GM12878 (cell line): ENCODE measurements at regions not wholly inside any gene's neighbourhood (a gene's known extent, or its start where the extent isn't known, plus 50 kb on each side); places are given as distances from the start of the nearest gene placed in this dataset.

Source experiments
- ATAC-seq: fragments of 200-7000 bp; cut with Tn5 transposase; 3 replicates; pipeline ENCODE4 v1.9.1; 2020; ENCODE audit warnings: mild to moderate bottlenecking, moderate library complexity
- BruUV-seq: library from RNA; stranded (reverse); fragments of 400-500 nt; replicated peaks from 2 replicates; lab custom pipeline; 2021; lab: Mats Ljungman, UMichigan
- CTCF ChIA-PET: fragments of 300-600 bp; sonication (Branson Sonifier 250); formaldehyde crosslinking; extraction: SDS; loops from one replicate; lab custom pipeline; 2021; ENCODE audit warnings: inconsistent platforms; lab: Yijun Ruan, JAX
- POLR2A ChIA-PET: fragments of 350-600 bp; formaldehyde crosslinking; extraction: SDS; loops from one replicate; lab custom pipeline; 2021; ENCODE audit warnings: inconsistent platforms; lab: Charles Lee
- RAD21 ChIA-PET: fragments of 300-600 bp; sonication (Branson Sonifier 250); formaldehyde crosslinking; loops from one replicate; lab custom pipeline; 2023; ENCODE audit warnings: antibody characterized with exemption; ENCODE audit not compliant: unreplicated experiment; lab: Charles Lee
- SMC1A ChIA-PET: fragments of 300-600 bp; sonication (Branson Sonifier 250); formaldehyde crosslinking; loops from one replicate; lab custom pipeline; 2023; ENCODE audit not compliant: unreplicated experiment, uncharacterized antibody; lab: Charles Lee
- DNase-seq: peaks from one replicate; pipeline ENCODE4 v3.0.0-alpha.2; 2011; ENCODE audit warnings: low read depth, low spot score
- FAIRE-seq: peaks from 3 replicates; lab custom pipeline; 2011; peaks lifted over from hg19 to GRCh38; lab: Jason Lieb, UNC
- H2AFZ ChIP-seq: 2 replicates; pipeline ENCODE4 v1.6.0; 2011; ENCODE audit warnings: low read depth, low read length, control low read depth; ENCODE audit not compliant: control insufficient read depth
- H3K27ac ChIP-seq: 2 replicates; pipeline ENCODE4 v1.5.1; 2011; ENCODE audit warnings: control low read depth; ENCODE audit not compliant: control insufficient read depth, insufficient read depth
- H3K27me3 ChIP-seq, 2 experiments: replicated peaks in 1 of 2; 2 replicates each; pipeline versions ENCODE4 v1.6.0 to v1.6.1; 2011; ENCODE audit warnings: low read length in 1 of 2; ENCODE audit not compliant: control insufficient read depth in 2 of 2, insufficient read depth in 2 of 2
- H3K36me3 ChIP-seq, 2 experiments: 2 replicates each; pipeline ENCODE4 v1.5.1; 2011; ENCODE audit warnings: low read length in 1 of 2; ENCODE audit not compliant: control insufficient read depth in 2 of 2, insufficient read depth in 2 of 2
- H3K4me1 ChIP-seq: 2 replicates; pipeline ENCODE4 v1.6.1; 2011; ENCODE audit warnings: mild to moderate bottlenecking, low read length, moderate library complexity, mixed read lengths; ENCODE audit not compliant: control insufficient read depth, insufficient read depth
- H3K4me2 ChIP-seq: 2 replicates; pipeline ENCODE4 v1.6.0; 2011; ENCODE audit warnings: control low read depth; ENCODE audit not compliant: control insufficient read depth, insufficient read depth
- H3K4me3 ChIP-seq: fragments of 200-600 bp; sonication (generic); 2 replicates; pipeline ENCODE4 v1.5.1; 2016
- H3K79me2 ChIP-seq: 2 replicates; pipeline ENCODE4 v1.6.0; 2011; ENCODE audit warnings: low read length; ENCODE audit not compliant: control insufficient read depth, insufficient read depth
- H3K9ac ChIP-seq: 2 replicates; pipeline ENCODE4 v1.8.0; 2011; ENCODE audit warnings: low read length, control low read depth, mixed read lengths; ENCODE audit not compliant: control insufficient read depth, insufficient read depth
- H3K9me3 ChIP-seq: replicated peaks from 3 replicates; pipeline ENCODE4 v1.5.1; 2011; ENCODE audit warnings: mild to moderate bottlenecking, low read length; ENCODE audit not compliant: control insufficient read depth, insufficient read depth
- H4K20me1 ChIP-seq: 2 replicates; pipeline ENCODE4 v1.6.0; 2011; ENCODE audit not compliant: control insufficient read depth, insufficient read depth
- ATF7 ChIP-seq: fragments of 450-650 bp; IDR thresholded peaks from 2 replicates; pipeline ENCODE4 v1.6.1; 2016; ENCODE audit warnings: low read depth, mild to moderate bottlenecking
- BACH1 ChIP-seq: fragments of 450-650 bp; IDR thresholded peaks from 2 replicates; pipeline ENCODE4 v1.6.1; 2017; ENCODE audit warnings: mild to moderate bottlenecking, borderline replicate concordance
- CBFB ChIP-seq: IDR thresholded peaks from 2 replicates; pipeline ENCODE4 v1.6.1; 2016; ENCODE audit warnings: antibody characterized with exemption, low read depth
- GABPA ChIP-seq: IDR thresholded peaks from 2 replicates; pipeline ENCODE4 v1.6.1; 2014; ENCODE audit warnings: antibody characterized with exemption, low read depth, mild to moderate bottlenecking, inconsistent platforms
- GATAD2B ChIP-seq: fragments of 450-650 bp; conservative IDR thresholded peaks from 2 replicates; pipeline ENCODE4 v1.6.1; 2017; ENCODE audit warnings: low read depth, mild to moderate bottlenecking, moderate library complexity
- SP1 ChIP-seq: IDR thresholded peaks from one replicate; pipeline ENCODE4 v1.6.1; 2011; ENCODE audit warnings: low read depth, low read length
- ZNF207 ChIP-seq: fragments of 450-650 bp; IDR thresholded peaks from 2 replicates; pipeline ENCODE4 v1.6.1; 2014; ENCODE audit warnings: antibody characterized with exemption, mild to moderate bottlenecking, borderline replicate concordance
- in situ Hi-C: fragments of 300-500 bp; cut with MboI; formaldehyde crosslinking; loops from 9 replicates; pipeline ENCODE4 v1.14.3; 2018; ENCODE audit warnings: mixed read lengths
- intact Hi-C: fragments of 100-400 bp; cut with micrococcal nuclease; formaldehyde crosslinking; loops from one replicate; pipeline ENCODE4 v1.14.2; 2022; ENCODE audit not compliant: unreplicated experiment
- TF ChIP-seq, protein P1 (sequence below): fragments of 450-650 bp; IDR thresholded peaks from 2 replicates; pipeline ENCODE4 v1.6.1; 2016; ENCODE audit warnings: mild to moderate bottlenecking
- TF ChIP-seq, protein P2 (sequence below): fragments of 150-350 bp; IDR thresholded peaks from 2 replicates; pipeline ENCODE4 v1.6.1; 2014; ENCODE audit warnings: mild to moderate bottlenecking, low read depth, low read length
- TF ChIP-seq, protein P3 (sequence below): fragments of 150-350 bp; IDR thresholded peaks from 2 replicates; pipeline ENCODE4 v1.6.1; 2016; ENCODE audit warnings: low read depth, low read length

DNA sequence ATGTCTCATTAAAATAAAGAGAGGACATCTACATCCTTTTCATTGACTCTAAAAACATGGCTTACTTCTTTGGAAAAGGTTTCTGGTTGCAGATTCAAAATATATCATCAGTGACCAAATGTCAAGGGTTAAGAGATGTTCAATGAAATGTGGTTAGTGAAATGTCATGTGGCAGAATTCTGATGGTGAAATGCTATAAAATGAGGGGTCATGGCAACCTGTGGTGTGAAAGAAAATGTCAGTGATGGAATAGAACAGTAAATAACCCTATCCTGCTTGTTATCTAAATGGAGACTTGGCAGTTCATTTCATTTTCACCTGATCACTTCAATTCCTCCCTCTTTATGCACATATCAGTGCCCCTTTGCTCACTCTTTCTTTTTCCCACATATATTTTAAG is 79.4 kb downstream of the TFPI2 start:
- no peaks in the 10 kb centered on the region for H3K9me3 ChIP-seq
- H3K4me3 ChIP-seq = no peak overlapping the region
- DNase-seq (no peak), FAIRE-seq (no peak), ATAC-seq (no peak)
- SMC1A ChIA-PET = no interaction called here
- RAD21 ChIA-PET = no interaction called here
- in situ Hi-C loops = no loop called here
- no TSS peak for BruUV-seq
- no peak for TF ChIP-seq BACH1
- no peak for TF ChIP-seq SP1
- TF ChIP-seq, protein P1, sequence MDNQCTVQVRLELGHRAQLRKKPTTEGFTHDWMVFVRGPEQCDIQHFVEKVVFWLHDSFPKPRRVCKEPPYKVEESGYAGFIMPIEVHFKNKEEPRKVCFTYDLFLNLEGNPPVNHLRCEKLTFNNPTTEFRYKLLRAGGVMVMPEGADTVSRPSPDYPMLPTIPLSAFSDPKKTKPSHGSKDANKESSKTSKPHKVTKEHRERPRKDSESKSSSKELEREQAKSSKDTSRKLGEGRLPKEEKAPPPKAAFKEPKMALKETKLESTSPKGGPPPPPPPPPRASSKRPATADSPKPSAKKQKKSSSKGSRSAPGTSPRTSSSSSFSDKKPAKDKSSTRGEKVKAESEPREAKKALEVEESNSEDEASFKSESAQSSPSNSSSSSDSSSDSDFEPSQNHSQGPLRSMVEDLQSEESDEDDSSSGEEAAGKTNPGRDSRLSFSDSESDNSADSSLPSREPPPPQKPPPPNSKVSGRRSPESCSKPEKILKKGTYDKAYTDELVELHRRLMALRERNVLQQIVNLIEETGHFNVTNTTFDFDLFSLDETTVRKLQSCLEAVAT = no peak
- TF ChIP-seq, protein P2, sequence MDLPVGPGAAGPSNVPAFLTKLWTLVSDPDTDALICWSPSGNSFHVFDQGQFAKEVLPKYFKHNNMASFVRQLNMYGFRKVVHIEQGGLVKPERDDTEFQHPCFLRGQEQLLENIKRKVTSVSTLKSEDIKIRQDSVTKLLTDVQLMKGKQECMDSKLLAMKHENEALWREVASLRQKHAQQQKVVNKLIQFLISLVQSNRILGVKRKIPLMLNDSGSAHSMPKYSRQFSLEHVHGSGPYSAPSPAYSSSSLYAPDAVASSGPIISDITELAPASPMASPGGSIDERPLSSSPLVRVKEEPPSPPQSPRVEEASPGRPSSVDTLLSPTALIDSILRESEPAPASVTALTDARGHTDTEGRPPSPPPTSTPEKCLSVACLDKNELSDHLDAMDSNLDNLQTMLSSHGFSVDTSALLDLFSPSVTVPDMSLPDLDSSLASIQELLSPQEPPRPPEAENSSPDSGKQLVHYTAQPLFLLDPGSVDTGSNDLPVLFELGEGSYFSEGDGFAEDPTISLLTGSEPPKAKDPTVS = no peak
- TF ChIP-seq CBFB = no peak
- TF ChIP-seq GATAD2B = no peak
- TF ChIP-seq, protein P3, sequence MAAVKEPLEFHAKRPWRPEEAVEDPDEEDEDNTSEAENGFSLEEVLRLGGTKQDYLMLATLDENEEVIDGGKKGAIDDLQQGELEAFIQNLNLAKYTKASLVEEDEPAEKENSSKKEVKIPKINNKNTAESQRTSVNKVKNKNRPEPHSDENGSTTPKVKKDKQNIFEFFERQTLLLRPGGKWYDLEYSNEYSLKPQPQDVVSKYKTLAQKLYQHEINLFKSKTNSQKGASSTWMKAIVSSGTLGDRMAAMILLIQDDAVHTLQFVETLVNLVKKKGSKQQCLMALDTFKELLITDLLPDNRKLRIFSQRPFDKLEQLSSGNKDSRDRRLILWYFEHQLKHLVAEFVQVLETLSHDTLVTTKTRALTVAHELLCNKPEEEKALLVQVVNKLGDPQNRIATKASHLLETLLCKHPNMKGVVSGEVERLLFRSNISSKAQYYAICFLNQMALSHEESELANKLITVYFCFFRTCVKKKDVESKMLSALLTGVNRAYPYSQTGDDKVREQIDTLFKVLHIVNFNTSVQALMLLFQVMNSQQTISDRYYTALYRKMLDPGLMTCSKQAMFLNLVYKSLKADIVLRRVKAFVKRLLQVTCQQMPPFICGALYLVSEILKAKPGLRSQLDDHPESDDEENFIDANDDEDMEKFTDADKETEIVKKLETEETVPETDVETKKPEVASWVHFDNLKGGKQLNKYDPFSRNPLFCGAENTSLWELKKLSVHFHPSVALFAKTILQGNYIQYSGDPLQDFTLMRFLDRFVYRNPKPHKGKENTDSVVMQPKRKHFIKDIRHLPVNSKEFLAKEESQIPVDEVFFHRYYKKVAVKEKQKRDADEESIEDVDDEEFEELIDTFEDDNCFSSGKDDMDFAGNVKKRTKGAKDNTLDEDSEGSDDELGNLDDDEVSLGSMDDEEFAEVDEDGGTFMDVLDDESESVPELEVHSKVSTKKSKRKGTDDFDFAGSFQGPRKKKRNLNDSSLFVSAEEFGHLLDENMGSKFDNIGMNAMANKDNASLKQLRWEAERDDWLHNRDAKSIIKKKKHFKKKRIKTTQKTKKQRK = no peak
- no peak for TF ChIP-seq GABPA
- TF ChIP-seq ZNF207 = no peak
- TF ChIP-seq ATF7 = no peak
- CTCF ChIA-PET = no interaction called here
- no peaks in the 10 kb centered on the region for H3K36me3 ChIP-seq
- H3K4me2 ChIP-seq = no peak overlapping the region
- H3K79me2 ChIP-seq = no peaks in the 10 kb centered on the region
- no peaks in the 10 kb centered on the region for H3K27me3 ChIP-seq
- POLR2A ChIA-PET = no interaction called here
- no peak overlapping the region for H2AFZ ChIP-seq
- intact Hi-C loops = no loop called here
- H3K27ac ChIP-seq = no peak overlapping the region
- no peaks in the 10 kb centered on the region for H3K4me1 ChIP-seq
- no peak overlapping the region for H3K9ac ChIP-seq
- H4K20me1 ChIP-seq = no peaks in the 10 kb centered on the region
